WTC11 (cell line): ENCODE measurements at regions not wholly inside any gene's neighbourhood (a gene's known extent, or its start where the extent isn't known, plus 50 kb on each side); places are given as distances from the start of the nearest gene placed in this dataset.

Source experiments
- ATAC-seq: fragments of 200-7000 bp; cut with Tn5 transposase; 2 replicates; pipeline ENCODE4 v1.10.0; 2021; ENCODE audit warnings: mild to moderate bottlenecking, moderate library complexity
- CTCF ChIA-PET: fragments of 300-600 bp; sonication (Branson Sonifier 250); formaldehyde crosslinking; loops from one replicate; lab custom pipeline; 2021; ENCODE audit warnings: antibody characterized with exemption; lab: Charles Lee
- POLR2A ChIA-PET: fragments of 350-600 bp; sonication (Branson Sonifier 250); formaldehyde crosslinking; loops from one replicate; lab custom pipeline; 2021; ENCODE audit warnings: antibody characterized with exemption; lab: Charles Lee
- DNase-seq: peaks from one replicate; pipeline ENCODE4 v3.0.0; 2021; ENCODE audit warnings: low spot score
- H3K27ac Mint-ChIP-seq: 2 replicates; pipeline ENCODE4 v1.8.0; 2021; ENCODE audit warnings: mixed read lengths
- H3K27me3 Mint-ChIP-seq: 2 replicates; pipeline ENCODE4 v1.8.0; 2021; ENCODE audit warnings: low read depth, mild to moderate bottlenecking, moderate library complexity, mixed read lengths
- H3K36me3 Mint-ChIP-seq: 2 replicates; pipeline ENCODE4 v1.8.0; 2021; ENCODE audit warnings: mixed read lengths
- H3K4me1 Mint-ChIP-seq: 2 replicates; pipeline ENCODE4 v1.8.0; 2022; ENCODE audit warnings: mixed read lengths
- H3K4me3 Mint-ChIP-seq: 2 replicates; pipeline ENCODE4 v1.8.0; 2021; ENCODE audit warnings: mild to moderate bottlenecking, moderate library complexity, mixed read lengths
- H3K9me3 Mint-ChIP-seq: 2 replicates; pipeline ENCODE4 v1.8.0; 2021; ENCODE audit warnings: mixed read lengths
- ATF3 ChIP-seq: sonication (generic); formaldehyde crosslinking; conservative IDR thresholded peaks from 2 replicates; pipeline ENCODE4 v1.8.1; 2022; ENCODE audit warnings: mild to moderate bottlenecking, missing genetic modification reagents
- ATF6 ChIP-seq: sonication (generic); formaldehyde crosslinking; IDR thresholded peaks from 2 replicates; pipeline ENCODE4 v1.8.1; 2023; ENCODE audit warnings: mild to moderate bottlenecking, missing genetic modification reagents
- E2F1 ChIP-seq: sonication (generic); formaldehyde crosslinking; IDR thresholded peaks from 2 replicates; pipeline ENCODE4 v1.8.0; 2022; ENCODE audit warnings: mild to moderate bottlenecking, missing genetic modification reagents
- E2F5 ChIP-seq: sonication (generic); formaldehyde crosslinking; IDR thresholded peaks from 2 replicates; pipeline ENCODE4 v1.8.1; 2022; ENCODE audit warnings: mild to moderate bottlenecking, moderate library complexity, missing genetic modification reagents
- EMX1 ChIP-seq: fragments of 250-450 bp; sonication (Bioruptor Pico); IDR thresholded peaks from 2 replicates; pipeline ENCODE4 v1.8.0; 2021; ENCODE audit warnings: mild to moderate bottlenecking
- FOXJ3 ChIP-seq: sonication (generic); formaldehyde crosslinking; IDR thresholded peaks from 2 replicates; pipeline ENCODE4 v1.9.0; 2021; ENCODE audit warnings: missing genetic modification reagents, mild to moderate bottlenecking, borderline replicate concordance
- GABPB1 ChIP-seq: sonication (generic); formaldehyde crosslinking; IDR thresholded peaks from 2 replicates; pipeline ENCODE4 v1.8.1; 2023; ENCODE audit warnings: mild to moderate bottlenecking, missing genetic modification reagents
- HMGA2 ChIP-seq: fragments of 250-450 bp; sonication (Bioruptor Pico); IDR thresholded peaks from 2 replicates; pipeline ENCODE4 v1.4.0; 2021; ENCODE audit warnings: mild to moderate bottlenecking, moderate library complexity
- HMGXB4 ChIP-seq: sonication (generic); formaldehyde crosslinking; IDR thresholded peaks from 2 replicates; pipeline ENCODE4 v1.8.1; 2023; ENCODE audit warnings: mild to moderate bottlenecking, moderate library complexity, missing genetic modification reagents
- IRF1 ChIP-seq: sonication (generic); formaldehyde crosslinking; IDR thresholded peaks from 2 replicates; pipeline ENCODE4 v1.8.0; 2023; ENCODE audit warnings: missing genetic modification reagents
- MYBL2 ChIP-seq: sonication (generic); formaldehyde crosslinking; IDR thresholded peaks from 2 replicates; pipeline ENCODE4 v1.8.1; 2023; ENCODE audit warnings: mild to moderate bottlenecking, moderate library complexity, missing genetic modification reagents
- RORB ChIP-seq: fragments of 250-450 bp; sonication (Bioruptor Pico); IDR thresholded peaks from 2 replicates; pipeline ENCODE4 v1.9.0; 2021; ENCODE audit warnings: mild to moderate bottlenecking
- SMAD4 ChIP-seq: sonication (generic); formaldehyde crosslinking; IDR thresholded peaks from 2 replicates; pipeline ENCODE4 v1.8.0; 2022; ENCODE audit warnings: mild to moderate bottlenecking, missing genetic modification reagents
- TP53 ChIP-seq: sonication (generic); formaldehyde crosslinking; IDR thresholded peaks from 2 replicates; pipeline ENCODE4 v1.8.1; 2023; ENCODE audit warnings: mild to moderate bottlenecking, missing genetic modification reagents
- ZMAT4 ChIP-seq: fragments of 250-450 bp; sonication (Bioruptor Pico); IDR thresholded peaks from 2 replicates; pipeline ENCODE4 v1.9.0; 2021; ENCODE audit warnings: mild to moderate bottlenecking
- ZNF121 ChIP-seq: sonication (generic); formaldehyde crosslinking; IDR thresholded peaks from 2 replicates; pipeline ENCODE4 v1.8.0; 2023; ENCODE audit warnings: missing genetic modification reagents
- ZNF416 ChIP-seq: fragments of 250-450 bp; sonication (Bioruptor Pico); IDR thresholded peaks from 2 replicates; pipeline ENCODE4 v1.9.0; 2021; ENCODE audit warnings: mild to moderate bottlenecking, inconsistent platforms
- ZNF423 ChIP-seq: fragments of 250-450 bp; sonication (Bioruptor Pico); IDR thresholded peaks from 2 replicates; pipeline ENCODE4 v2.1.2; 2022; ENCODE audit warnings: mild to moderate bottlenecking, moderate library complexity
- ZNF671 ChIP-seq: fragments of 250-450 bp; sonication (Bioruptor Pico); IDR thresholded peaks from 2 replicates; pipeline ENCODE4 v1.8.0; 2021; ENCODE audit warnings: mild to moderate bottlenecking
- TF ChIP-seq, protein P1 (sequence below): fragments of 250-450 bp; sonication (Bioruptor Pico); IDR thresholded peaks from 2 replicates; pipeline ENCODE4 v2.1.2; 2022; ENCODE audit warnings: mild to moderate bottlenecking, moderate library complexity
- TF ChIP-seq, protein P2 (sequence below): fragments of 250-450 bp; sonication (Bioruptor Pico); IDR thresholded peaks from 2 replicates; pipeline ENCODE4 v1.9.0; 2021; ENCODE audit warnings: mild to moderate bottlenecking, borderline replicate concordance
- TF ChIP-seq, protein P3 (sequence below): sonication (generic); formaldehyde crosslinking; IDR thresholded peaks from 2 replicates; pipeline ENCODE4 v1.8.0; 2022; ENCODE audit warnings: mild to moderate bottlenecking, missing genetic modification reagents

DNA sequence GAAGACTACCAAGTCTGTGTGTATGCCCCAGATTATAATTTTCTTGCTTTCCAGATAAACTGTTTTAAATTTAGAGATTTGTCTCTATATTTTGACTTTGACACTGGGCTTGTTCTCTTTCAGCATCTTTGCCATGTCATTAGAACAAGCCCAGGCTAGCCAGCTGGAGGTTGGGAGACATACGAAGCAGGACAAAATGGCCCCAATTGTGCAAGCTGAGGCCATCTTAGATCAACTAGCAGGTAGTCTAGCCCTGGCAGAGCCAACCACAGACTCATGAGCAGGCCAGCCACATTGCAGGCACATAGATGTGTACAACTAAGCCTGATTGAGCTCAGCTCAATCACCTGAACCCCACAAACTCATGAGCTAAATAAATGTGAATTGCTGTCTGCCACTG lies 321.4 kb downstream of the ATP23 start (continued):
- TF ChIP-seq, protein P1, sequence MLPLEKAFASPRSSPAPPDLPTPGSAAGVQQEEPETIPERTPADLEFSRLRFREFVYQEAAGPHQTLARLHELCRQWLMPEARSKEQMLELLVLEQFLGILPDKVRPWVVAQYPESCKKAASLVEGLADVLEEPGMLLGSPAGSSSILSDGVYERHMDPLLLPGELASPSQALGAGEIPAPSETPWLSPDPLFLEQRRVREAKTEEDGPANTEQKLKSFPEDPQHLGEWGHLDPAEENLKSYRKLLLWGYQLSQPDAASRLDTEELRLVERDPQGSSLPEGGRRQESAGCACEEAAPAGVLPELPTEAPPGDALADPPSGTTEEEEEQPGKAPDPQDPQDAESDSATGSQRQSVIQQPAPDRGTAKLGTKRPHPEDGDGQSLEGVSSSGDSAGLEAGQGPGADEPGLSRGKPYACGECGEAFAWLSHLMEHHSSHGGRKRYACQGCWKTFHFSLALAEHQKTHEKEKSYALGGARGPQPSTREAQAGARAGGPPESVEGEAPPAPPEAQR (CRISPR knock-in tag): no peak
- TF ChIP-seq TP53 (CRISPR knock-in tag) (no peak), E2F1 (CRISPR knock-in tag) (no peak), EMX1 (CRISPR knock-in tag) (no peak), ATF6 (CRISPR knock-in tag) (no peak), FOXJ3 (no peak), IRF1 (CRISPR knock-in tag) (no peak)

DNA sequence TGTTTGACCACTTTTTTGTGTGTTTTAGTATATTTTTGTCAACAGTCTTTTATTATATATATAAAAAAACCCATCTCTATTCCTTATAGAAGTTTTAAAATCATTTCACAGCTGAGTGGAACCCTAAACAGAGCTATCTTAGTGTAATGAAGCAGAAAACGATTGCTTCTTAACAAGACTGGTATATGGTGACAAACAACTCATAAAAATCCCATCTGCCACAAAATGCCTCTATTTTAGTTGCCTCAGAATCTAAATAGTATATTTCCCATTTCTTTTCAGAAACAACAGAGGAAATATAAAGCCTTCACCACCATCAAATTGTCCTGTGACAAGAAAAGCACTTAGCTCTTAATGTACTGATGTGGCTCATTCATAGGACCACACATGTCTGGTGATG lies 322.4 kb downstream of the ATP23 start:
- ATAC-seq: no peak
- POLR2A ChIA-PET: no interaction called here
- CTCF ChIA-PET: no interaction called here
- DNase-seq: no peak
- Mint-ChIP-seq H3K36me3 (no peaks in the 10 kb centered on the region), H3K27me3 (no peaks in the 10 kb centered on the region; the same call in 1 of the 2 replicates), H3K4me1 (peaks cover 4% of the 10 kb centered on the region; the same call in 1 of the 2 replicates), H3K9me3 (peaks cover 13% of the 10 kb centered on the region), H3K27ac (no peak overlapping the region), H3K4me3 (no peak overlapping the region)
- TF ChIP-seq ZNF121 (no peak), ZNF416 (CRISPR knock-in tag) (no peak), HMGA2 (CRISPR knock-in tag) (no peak), GABPB1 (no peak), ATF3 (CRISPR knock-in tag) (no peak), ZNF423 (CRISPR knock-in tag) (no peak), HMGXB4 (CRISPR knock-in tag) (no peak), RORB (CRISPR knock-in tag) (no peak), MYBL2 (CRISPR knock-in tag) (no peak), ZMAT4 (CRISPR knock-in tag) (no peak), ZNF671 (no peak), E2F5 (no peak), SMAD4 (CRISPR knock-in tag) (no peak)
- TF ChIP-seq, protein P1 (CRISPR knock-in tag): no peak
- TF ChIP-seq, protein P2, sequence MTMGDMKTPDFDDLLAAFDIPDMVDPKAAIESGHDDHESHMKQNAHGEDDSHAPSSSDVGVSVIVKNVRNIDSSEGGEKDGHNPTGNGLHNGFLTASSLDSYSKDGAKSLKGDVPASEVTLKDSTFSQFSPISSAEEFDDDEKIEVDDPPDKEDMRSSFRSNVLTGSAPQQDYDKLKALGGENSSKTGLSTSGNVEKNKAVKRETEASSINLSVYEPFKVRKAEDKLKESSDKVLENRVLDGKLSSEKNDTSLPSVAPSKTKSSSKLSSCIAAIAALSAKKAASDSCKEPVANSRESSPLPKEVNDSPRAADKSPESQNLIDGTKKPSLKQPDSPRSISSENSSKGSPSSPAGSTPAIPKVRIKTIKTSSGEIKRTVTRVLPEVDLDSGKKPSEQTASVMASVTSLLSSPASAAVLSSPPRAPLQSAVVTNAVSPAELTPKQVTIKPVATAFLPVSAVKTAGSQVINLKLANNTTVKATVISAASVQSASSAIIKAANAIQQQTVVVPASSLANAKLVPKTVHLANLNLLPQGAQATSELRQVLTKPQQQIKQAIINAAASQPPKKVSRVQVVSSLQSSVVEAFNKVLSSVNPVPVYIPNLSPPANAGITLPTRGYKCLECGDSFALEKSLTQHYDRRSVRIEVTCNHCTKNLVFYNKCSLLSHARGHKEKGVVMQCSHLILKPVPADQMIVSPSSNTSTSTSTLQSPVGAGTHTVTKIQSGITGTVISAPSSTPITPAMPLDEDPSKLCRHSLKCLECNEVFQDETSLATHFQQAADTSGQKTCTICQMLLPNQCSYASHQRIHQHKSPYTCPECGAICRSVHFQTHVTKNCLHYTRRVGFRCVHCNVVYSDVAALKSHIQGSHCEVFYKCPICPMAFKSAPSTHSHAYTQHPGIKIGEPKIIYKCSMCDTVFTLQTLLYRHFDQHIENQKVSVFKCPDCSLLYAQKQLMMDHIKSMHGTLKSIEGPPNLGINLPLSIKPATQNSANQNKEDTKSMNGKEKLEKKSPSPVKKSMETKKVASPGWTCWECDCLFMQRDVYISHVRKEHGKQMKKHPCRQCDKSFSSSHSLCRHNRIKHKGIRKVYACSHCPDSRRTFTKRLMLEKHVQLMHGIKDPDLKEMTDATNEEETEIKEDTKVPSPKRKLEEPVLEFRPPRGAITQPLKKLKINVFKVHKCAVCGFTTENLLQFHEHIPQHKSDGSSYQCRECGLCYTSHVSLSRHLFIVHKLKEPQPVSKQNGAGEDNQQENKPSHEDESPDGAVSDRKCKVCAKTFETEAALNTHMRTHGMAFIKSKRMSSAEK (CRISPR knock-in tag): no peak
- TF ChIP-seq, protein P3, sequence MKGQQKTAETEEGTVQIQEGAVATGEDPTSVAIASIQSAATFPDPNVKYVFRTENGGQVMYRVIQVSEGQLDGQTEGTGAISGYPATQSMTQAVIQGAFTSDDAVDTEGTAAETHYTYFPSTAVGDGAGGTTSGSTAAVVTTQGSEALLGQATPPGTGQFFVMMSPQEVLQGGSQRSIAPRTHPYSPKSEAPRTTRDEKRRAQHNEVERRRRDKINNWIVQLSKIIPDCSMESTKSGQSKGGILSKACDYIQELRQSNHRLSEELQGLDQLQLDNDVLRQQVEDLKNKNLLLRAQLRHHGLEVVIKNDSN (CRISPR knock-in tag): no peak
